Heart right ventricle (tissue), 16 donors: ENCODE measurements at regions not wholly inside any gene's neighbourhood (a gene's known extent, or its start where the extent isn't known, plus 50 kb on each side); places are given as distances from the start of the nearest gene placed in this dataset.

Source experiments
- ATAC-seq, 8 donors: fragments of 200-7000 bp; cut with Tn5 transposase; one replicate each; pipeline ENCODE4 v1.9.1; 2020; ENCODE audit warnings: mild to moderate bottlenecking in 8 of 8, moderate library complexity in 8 of 8, moderate number of reproducible peaks in 1 of 8
- DNase-seq, 2 donors: peaks; one replicate each; pipeline ENCODE4 v3.0.0-alpha.2; 2020
- H3K27ac ChIP-seq, 10 donors: fragments of 200-600 bp; sonication (generic) in 2 of 10; one replicate each; pipeline versions ENCODE4 v1.5.0 to v1.8.0; 2020 to 2022; ENCODE audit warnings: mild to moderate bottlenecking in 3 of 10
- H3K27me3 ChIP-seq, 7 donors: fragments of 200-600 bp; one replicate each; pipeline ENCODE4 v1.8.0; 2021 to 2022; ENCODE audit warnings: mild to moderate bottlenecking in 2 of 7
- H3K36me3 ChIP-seq, 9 donors: fragments of 200-600 bp; sonication (generic) in 1 of 9; one replicate each; pipeline versions ENCODE4 v1.5.0 to v1.8.0; 2020 to 2022; ENCODE audit warnings: mild to moderate bottlenecking in 2 of 9
- H3K4me1 ChIP-seq, 9 donors: fragments of 200-600 bp; sonication (generic) in 1 of 9; one replicate each; pipeline versions ENCODE4 v1.5.0 to v1.8.0; 2020 to 2022; ENCODE audit warnings: mild to moderate bottlenecking in 4 of 9
- H3K4me3 ChIP-seq, 10 donors: fragments of 200-600 bp; sonication (generic) in 2 of 10; one replicate each; pipeline versions ENCODE4 v1.5.0 to v1.8.0; 2020 to 2022; ENCODE audit warnings: mild to moderate bottlenecking in 7 of 10, moderate library complexity in 2 of 10
- H3K9me3 ChIP-seq, 11 donors: fragments of 200-600 bp in 10 of 11; sonication (generic) in 2 of 11; one replicate each; pipeline versions ENCODE4 v1.5.0 to v1.8.0; 2013 to 2022; ENCODE audit warnings: mild to moderate bottlenecking in 2 of 11, control low read depth in 1 of 11, moderate library complexity in 1 of 11
- WGBS, 2 donors: extraction: QIAGEN DNeasy Blood & Tissue Kit; methylation state at CpG; one replicate each; pipeline ENCODE4 v1.1.7; 2013; ENCODE audit warnings: inconsistent platforms in 1 of 2; 5-methylcytosine and 5-hydroxymethylcytosine counted together
- intact Hi-C, 10 donors: fragments of 100-400 bp; cut with DNase I; formaldehyde crosslinking; loops; one replicate each; pipeline versions ENCODE4 v1.11.1 to v1.14.2; 2022
- TF ChIP-seq, protein P1 (sequence below), 9 donors: fragments of 200-600 bp; sonication (generic) in 2 of 9; IDR thresholded peaks; one replicate each; pipeline versions ENCODE4 v1.5.0 to v1.8.0; 2021 to 2022; ENCODE audit warnings: antibody characterized with exemption in 9 of 9, mild to moderate bottlenecking in 5 of 9, moderate library complexity in 1 of 9
- donor health status: Arrhythmogenic right ventricular cardiomyopathy.
- donor health status: ischemic (EF 13 %, LVEDD 7.1; RV severe dilation, severe dysfunction).
- donor health status: healthy with polysubstance abuse.
- donor health status: DM: no; HTN: yes; CAD: no.
- donor health status: DM: no; HTN: no; CAD: no.
- donor health status: ischemic (EF 25% LVEDD 6.9; RV normal size, moderate dysfunction).
- donor health status: ischemic (EF 25% LVEDD 5.7; RV mildly dilated, moderate dysfunction).
- donor health status: healthy.
- donor health status: DM: yes; HTN: yes; CAD: no.
- donor health status: Ischemic cardiomyopathy.
- donor health status: ischemic (EF 35%, LVEDD 5.7; RV mildly dilated, moderate dysfunction).
- donor health status: nonischemic (EF 11% LVEDD 7.7; RV severe dilation, severe dysfunction).
- donor health status: DM: yes; HTN: yes; CAD: no.
- donor health status: PGD.
- donor health status: ischemic (EF 29% LVEDD 5.4; RV normal size, mild dysfunction).
- donor health status: nonischemic (EF 23%, LVEDD 6.1; RV moderate dilation, normal function).

DNA sequence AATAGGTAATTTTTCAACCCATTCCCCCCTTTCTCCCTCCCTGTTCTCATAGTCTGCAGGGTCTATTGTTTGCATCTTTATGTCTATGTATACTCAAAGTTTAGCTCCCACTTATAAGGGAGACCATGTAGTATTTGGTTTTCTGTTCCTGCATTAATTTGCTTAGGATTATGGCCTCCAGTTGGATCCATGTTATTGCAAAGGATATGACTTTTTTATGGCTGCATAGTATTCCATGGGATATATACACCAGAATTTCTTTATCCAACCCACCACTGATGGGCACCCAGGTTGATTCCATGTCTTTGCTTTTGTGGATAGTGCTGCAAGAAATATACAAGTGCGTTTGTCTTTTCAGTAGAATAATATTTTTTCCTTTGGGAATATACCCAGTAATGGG lies 761.6 kb upstream of the GRAMD2B start:
- no peaks in the 10 kb centered on the region for H3K36me3 ChIP-seq
- no peaks in the 10 kb centered on the region for H3K27me3 ChIP-seq
- DNase-seq: no peak
- intact Hi-C loops: no loop called here
- H3K4me3 ChIP-seq: no peak overlapping the region
- H3K9me3 ChIP-seq: peaks cover 0 to 3% (median 0%) of the 10 kb centered on the region in 11 donors
- peaks cover 0 to 16% (median 0%) of the 10 kb centered on the region in 9 donors for H3K4me1 ChIP-seq
- 92 to 98% methylated on average over 1 of the region's 1 CpG for WGBS, 2 donors
- no peak overlapping the region for H3K27ac ChIP-seq
- ATAC-seq: no peak
- TF ChIP-seq, protein P1, sequence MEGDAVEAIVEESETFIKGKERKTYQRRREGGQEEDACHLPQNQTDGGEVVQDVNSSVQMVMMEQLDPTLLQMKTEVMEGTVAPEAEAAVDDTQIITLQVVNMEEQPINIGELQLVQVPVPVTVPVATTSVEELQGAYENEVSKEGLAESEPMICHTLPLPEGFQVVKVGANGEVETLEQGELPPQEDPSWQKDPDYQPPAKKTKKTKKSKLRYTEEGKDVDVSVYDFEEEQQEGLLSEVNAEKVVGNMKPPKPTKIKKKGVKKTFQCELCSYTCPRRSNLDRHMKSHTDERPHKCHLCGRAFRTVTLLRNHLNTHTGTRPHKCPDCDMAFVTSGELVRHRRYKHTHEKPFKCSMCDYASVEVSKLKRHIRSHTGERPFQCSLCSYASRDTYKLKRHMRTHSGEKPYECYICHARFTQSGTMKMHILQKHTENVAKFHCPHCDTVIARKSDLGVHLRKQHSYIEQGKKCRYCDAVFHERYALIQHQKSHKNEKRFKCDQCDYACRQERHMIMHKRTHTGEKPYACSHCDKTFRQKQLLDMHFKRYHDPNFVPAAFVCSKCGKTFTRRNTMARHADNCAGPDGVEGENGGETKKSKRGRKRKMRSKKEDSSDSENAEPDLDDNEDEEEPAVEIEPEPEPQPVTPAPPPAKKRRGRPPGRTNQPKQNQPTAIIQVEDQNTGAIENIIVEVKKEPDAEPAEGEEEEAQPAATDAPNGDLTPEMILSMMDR (IDR thresholded peaks at IDR 0.05): no peak

DNA sequence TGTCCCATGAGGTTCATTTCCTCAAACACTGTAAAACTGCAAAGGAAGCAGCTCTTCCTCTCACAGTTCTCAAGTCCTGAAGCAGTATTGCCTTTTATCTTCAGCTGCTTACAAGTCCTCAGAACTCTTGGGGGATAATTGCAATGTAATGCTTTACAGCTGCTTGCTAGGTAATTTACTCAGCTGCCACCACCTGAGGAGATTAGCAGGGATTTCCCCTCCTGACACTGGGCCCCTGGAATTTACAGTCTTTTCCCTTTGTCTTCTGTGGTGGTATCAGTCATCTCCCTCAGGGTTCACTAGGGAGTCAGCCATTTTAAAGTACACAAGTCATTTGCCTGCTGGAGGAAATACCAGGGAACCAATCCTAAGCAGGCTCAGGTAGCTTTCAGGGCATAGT lies 754.3 kb upstream of the GRAMD2B start:
- Histone ChIP-seq H3K4me3 (no peak overlapping the region), H3K27me3 (no peaks in the 10 kb centered on the region), H3K27ac (no peak overlapping the region), H3K36me3 (no peaks in the 10 kb centered on the region), H3K4me1 (no peaks in the 10 kb centered on the region), H3K9me3 (no peaks in the 10 kb centered on the region)
- TF ChIP-seq, protein P1 (IDR thresholded peaks at IDR 0.05): no peak
- DNase-seq (no peak), ATAC-seq (no peak)
- intact Hi-C loops: no loop called here

DNA sequence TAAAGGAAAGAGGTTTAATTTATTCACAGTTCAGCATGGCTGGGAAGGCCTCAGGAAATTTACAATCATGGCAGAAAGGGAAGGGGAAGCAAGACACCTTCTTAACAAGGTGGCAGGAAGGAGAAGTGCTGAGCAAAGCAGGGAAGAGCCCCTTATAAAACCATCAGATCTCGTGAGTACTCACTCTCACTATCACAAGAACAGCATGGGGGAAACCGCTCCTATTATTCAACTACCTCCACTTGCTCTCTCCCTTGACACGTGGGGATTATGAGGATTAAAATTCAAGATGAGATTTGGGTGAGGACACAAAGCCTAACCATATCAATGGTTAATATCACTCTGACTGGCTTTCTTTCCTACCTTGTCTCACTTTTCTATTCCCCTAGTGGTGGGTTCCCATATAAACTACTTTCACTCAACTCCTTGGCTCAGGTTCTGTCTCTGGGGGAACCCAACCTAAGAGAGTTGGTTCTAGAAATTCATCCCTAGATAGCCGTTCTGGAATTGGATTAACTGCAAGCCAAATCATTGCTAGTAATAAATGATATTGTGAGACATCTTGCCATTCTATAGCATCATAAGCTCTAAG lies 749.8 kb upstream of the GRAMD2B start:
- intact Hi-C loops: no loop called here
- DNase-seq: no peak
- H3K4me1 ChIP-seq: no peaks in the 10 kb centered on the region
- no peaks in the 10 kb centered on the region for H3K27me3 ChIP-seq
- no peaks in the 10 kb centered on the region for H3K36me3 ChIP-seq
- TF ChIP-seq, protein P1 (IDR thresholded peaks at IDR 0.05): no peak
- no peaks in the 10 kb centered on the region for H3K9me3 ChIP-seq
- H3K27ac ChIP-seq: no peak overlapping the region
- ATAC-seq: no peak
- WGBS, 2 donors: 85 to 94% methylated on average over 4 of the region's 4 CpGs
- no peak overlapping the region for H3K4me3 ChIP-seq

DNA sequence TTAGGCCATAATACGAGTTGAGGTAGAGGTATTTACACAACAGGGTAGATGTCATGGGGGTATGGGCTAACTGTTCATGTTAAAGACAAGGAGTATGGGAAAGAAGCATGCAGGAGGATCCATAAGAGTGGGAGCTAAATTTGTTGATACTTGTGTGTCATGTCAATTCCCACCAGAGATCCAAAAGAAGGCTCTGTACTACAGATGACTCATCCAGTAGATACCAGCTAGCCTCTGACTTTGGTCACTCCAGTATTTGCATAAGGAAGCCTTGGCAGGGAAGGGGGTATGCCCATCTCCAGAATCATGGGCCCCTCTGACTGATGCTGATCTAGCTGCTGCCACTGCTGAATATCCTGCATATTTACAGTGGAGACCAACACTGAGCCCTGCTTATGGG lies 743.7 kb upstream of the GRAMD2B start:
- ATAC-seq (no peak), DNase-seq (no peak)
- H3K4me3 ChIP-seq: no peak overlapping the region
- H3K27me3 ChIP-seq: no peaks in the 10 kb centered on the region
- TF ChIP-seq, protein P1 (IDR thresholded peaks at IDR 0.05): no peak
- WGBS, 2 donors: 94 to 99% methylated on average over 1 of the region's 1 CpG
- H3K27ac ChIP-seq: no peak overlapping the region
- H3K4me1 ChIP-seq: no peaks in the 10 kb centered on the region
- intact Hi-C loops: no loop called here
- no peaks in the 10 kb centered on the region for H3K9me3 ChIP-seq
- no peaks in the 10 kb centered on the region for H3K36me3 ChIP-seq
